ENCODE measurements at regions not wholly inside any gene's neighbourhood (a gene's known extent, or its start where the extent isn't known, plus 50 kb on each side); places are given as distances from the start of the nearest gene placed in this dataset.

- TF ChIP-seq CTCF (IDR thresholded peaks at IDR 0.05; ENCODE audit: control insufficient read depth, insufficient read depth, low read depth, low read length, missing control alignments) = no peak
- no peak overlapping the region for H3K4me3 ChIP-seq (ENCODE audit: control insufficient read depth, low read depth, low read length)
- peak; percentile 47 for DNase-seq (ENCODE audit: low read depth)
These were observed 60.7 kb upstream of the MAP1LC3B2 start for GRCh38 chr12:116498471-116498870.

GRCh38 chr12:116502141-116502725 is 56.9 kb upstream of the MAP1LC3B2 start:
- TF ChIP-seq CTCF (IDR thresholded peaks at IDR 0.05; ENCODE audit: control insufficient read depth, insufficient read depth, low read depth, low read length, missing control alignments) = no peak
- no peak overlapping the region for H3K4me3 ChIP-seq (ENCODE audit: control insufficient read depth, low read depth, low read length)
- DNase-seq (ENCODE audit: low read depth) = no peak

GRCh38 chr12:116502989-116503496 is 56.1 kb upstream of the MAP1LC3B2 start:
- no peak for TF ChIP-seq CTCF (IDR thresholded peaks at IDR 0.05; ENCODE audit: control insufficient read depth, insufficient read depth, low read depth, low read length, missing control alignments)
- H3K4me3 ChIP-seq (ENCODE audit: control insufficient read depth, low read depth, low read length) = no peak overlapping the region
- DNase-seq (ENCODE audit: low read depth) = no peak

GRCh38 chr12:116504438-116504837 is 54.7 kb upstream of the MAP1LC3B2 start:
- H3K4me3 ChIP-seq (ENCODE audit: control insufficient read depth, low read depth, low read length) = no peak overlapping the region
- TF ChIP-seq CTCF (IDR thresholded peaks at IDR 0.05; ENCODE audit: control insufficient read depth, insufficient read depth, low read depth, low read length, missing control alignments) = no peak
- DNase-seq (ENCODE audit: low read depth) = no peak

GRCh38 chr12:116506697-116507064 is 52.5 kb upstream of the MAP1LC3B2 start:
- DNase-seq (ENCODE audit: low read depth) = no peak
- H3K4me3 ChIP-seq (ENCODE audit: control insufficient read depth, low read depth, low read length) = no peak overlapping the region
- no peak for TF ChIP-seq CTCF (IDR thresholded peaks at IDR 0.05; ENCODE audit: control insufficient read depth, insufficient read depth, low read depth, low read length, missing control alignments)

- DNase-seq (ENCODE audit: low read depth) = no peak
- no peak for TF ChIP-seq CTCF (IDR thresholded peaks at IDR 0.05; ENCODE audit: control insufficient read depth, insufficient read depth, low read depth, low read length, missing control alignments)
These were observed 50.7 kb upstream of the MAP1LC3B2 start for GRCh38 chr12:116508145-116509121.

More at GRCh38 chr12:116508145-116509121, 50.7 kb upstream of the MAP1LC3B2 start:
- H3K4me3 ChIP-seq (ENCODE audit: control insufficient read depth, low read depth, low read length) = peak overlapping the region; percentile 35

Data from AG09309 (cell line).